Ovary (tissue), 7 donors: ENCODE measurements at regions not wholly inside any gene's neighbourhood (a gene's known extent, or its start where the extent isn't known, plus 50 kb on each side); places are given as distances from the start of the nearest gene placed in this dataset.
"Not testable (repeated sequence)": the region's sequence is repeated elsewhere in the genome, so short reads cannot be mapped to it uniquely, and the experiment has no call there.

ENCODE experiments used
- DNase-seq, 5 donors: peaks; one replicate each; pipeline ENCODE4 v3.0.0-alpha.2; 2019 to 2020
- H3K27ac ChIP-seq, 2 donors: fragments of 200-600 bp; one replicate each; pipeline versions ENCODE4 v1.5.1 to v1.8.0; 2019 to 2022
- H3K27me3 ChIP-seq: fragments of 200-600 bp; one replicate; pipeline ENCODE4 v1.8.0; 2022
- H3K36me3 ChIP-seq: fragments of 200-600 bp; sonication (generic); one replicate; pipeline ENCODE4 v1.5.1; 2019
- H3K4me1 ChIP-seq: one replicate; pipeline ENCODE4 v1.8.1; 2013; ENCODE audit warnings: mild to moderate bottlenecking, moderate library complexity; ENCODE audit not compliant: insufficient read depth
- H3K4me3 ChIP-seq: fragments of 200-600 bp; sonication (generic); one replicate; pipeline ENCODE4 v1.5.1; 2017
- H3K9me3 ChIP-seq, 2 donors: fragments of 200-600 bp in 1 of 2; sonication (generic) in 1 of 2; one replicate each; pipeline versions ENCODE4 v1.5.1 to v1.8.1; 2013 to 2019; ENCODE audit warnings: mild to moderate bottlenecking in 1 of 2, moderate library complexity in 1 of 2
- EP300 ChIP-seq: sonication (generic); formaldehyde crosslinking; IDR thresholded peaks from one replicate; pipeline ENCODE4 v1.6.1; 2017; ENCODE audit warnings: antibody characterized with exemption
- POLR2A ChIP-seq: fragments of 450-650 bp; IDR thresholded peaks from one replicate; pipeline ENCODE4 v1.6.1; 2017; ENCODE audit warnings: antibody characterized with exemption, mild to moderate bottlenecking, moderate library complexity
- WGBS, 3 donors: extraction: QIAGEN DNeasy Blood & Tissue Kit in 1 of 3; methylation state at CpG; one replicate each; pipeline versions ENCODE4 v1.1.5 to v1.1.7; 2013 to 2017; 5-methylcytosine and 5-hydroxymethylcytosine counted together
- intact Hi-C, 4 donors: fragments of 100-400 bp; cut with DNase I; formaldehyde crosslinking; loops; one replicate each; pipeline versions ENCODE4 v1.11.0 to v1.15.1; 2022 to 2023
- TF ChIP-seq, protein P1 (sequence below), 3 donors: fragments of 450-650 bp in 2 of 3; fragments of 200-600 bp in 1 of 3; IDR thresholded peaks; one replicate each; pipeline versions ENCODE4 v1.5.1 to v1.8.0; 2016 to 2022; ENCODE audit warnings: antibody characterized with exemption in 3 of 3, mild to moderate bottlenecking in 1 of 3
- donor health status: DM: no; HTN: no; CAD: no; lungs with moderate emphysema.
- donor health status: DM: no; HTN: no; CAD: no.
- donor health status: Bipolar disorder and iron deficiency.
- donor health status: DM: no; HTN: no; CAD: no.
- donor health status: DM: yes; HTN: yes; CAD: no.

DNA sequence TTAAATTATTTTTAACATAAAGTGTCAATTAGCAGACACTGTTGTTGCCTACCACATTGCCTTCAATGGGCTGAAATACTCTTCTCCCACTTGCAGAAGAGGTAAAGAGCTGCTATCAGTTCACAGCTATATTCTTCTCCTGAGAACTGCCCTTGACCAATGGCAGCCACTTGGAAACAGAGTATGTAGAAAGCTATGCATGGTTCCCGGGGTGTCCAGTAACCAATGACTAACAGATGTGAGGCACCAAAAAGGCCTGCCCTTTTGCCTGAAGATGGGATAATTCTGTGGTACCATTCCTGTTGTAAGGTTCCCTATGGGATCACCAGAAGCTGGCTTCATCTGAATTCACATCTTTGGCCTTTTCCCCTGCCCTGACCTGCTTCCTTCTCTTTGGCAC lies 181.4 kb upstream of the MAP3K1 start:
- Histone ChIP-seq H3K27me3 (no peaks in the 10 kb centered on the region), H3K27ac (no peak overlapping the region), H3K9me3 (no peaks in the 10 kb centered on the region), H3K4me1 (no peaks in the 10 kb centered on the region), H3K4me3 (no peak overlapping the region), H3K36me3 (no peaks in the 10 kb centered on the region)
- 89 to 100% (median 91%) methylated on average over 1 of the region's 1 CpG for WGBS, 3 donors
- no peak for DNase-seq
- intact Hi-C loops, result no loop called here
- TF ChIP-seq POLR2A, result no peak

DNA sequence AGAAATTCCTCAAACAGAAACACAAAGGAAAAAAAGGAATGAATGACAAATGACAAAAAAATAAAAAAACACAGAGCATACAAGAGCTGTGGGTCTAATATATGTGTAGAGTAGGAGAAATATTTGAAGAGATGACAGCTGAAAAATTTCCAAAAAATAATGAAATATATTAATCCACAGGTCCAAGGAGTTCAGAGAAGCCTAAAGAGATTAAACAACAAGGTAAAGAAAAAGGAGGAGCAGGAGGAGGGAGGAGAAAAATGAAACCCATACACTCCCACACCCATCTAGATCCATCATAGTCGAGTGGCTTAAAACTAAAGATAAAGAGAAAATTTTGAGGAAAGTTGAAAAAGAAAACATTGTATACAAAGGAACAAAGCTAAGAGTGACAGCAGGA lies 182.4 kb upstream of the MAP3K1 start:
- Histone ChIP-seq H3K36me3 (no peaks in the 10 kb centered on the region), H3K4me3 (no peak overlapping the region), H3K27ac (no peak overlapping the region), H3K9me3 (no peaks in the 10 kb centered on the region), H3K4me1 (no peaks in the 10 kb centered on the region), H3K27me3 (no peaks in the 10 kb centered on the region)
- intact Hi-C loops, result no loop called here
- TF ChIP-seq, protein P1, sequence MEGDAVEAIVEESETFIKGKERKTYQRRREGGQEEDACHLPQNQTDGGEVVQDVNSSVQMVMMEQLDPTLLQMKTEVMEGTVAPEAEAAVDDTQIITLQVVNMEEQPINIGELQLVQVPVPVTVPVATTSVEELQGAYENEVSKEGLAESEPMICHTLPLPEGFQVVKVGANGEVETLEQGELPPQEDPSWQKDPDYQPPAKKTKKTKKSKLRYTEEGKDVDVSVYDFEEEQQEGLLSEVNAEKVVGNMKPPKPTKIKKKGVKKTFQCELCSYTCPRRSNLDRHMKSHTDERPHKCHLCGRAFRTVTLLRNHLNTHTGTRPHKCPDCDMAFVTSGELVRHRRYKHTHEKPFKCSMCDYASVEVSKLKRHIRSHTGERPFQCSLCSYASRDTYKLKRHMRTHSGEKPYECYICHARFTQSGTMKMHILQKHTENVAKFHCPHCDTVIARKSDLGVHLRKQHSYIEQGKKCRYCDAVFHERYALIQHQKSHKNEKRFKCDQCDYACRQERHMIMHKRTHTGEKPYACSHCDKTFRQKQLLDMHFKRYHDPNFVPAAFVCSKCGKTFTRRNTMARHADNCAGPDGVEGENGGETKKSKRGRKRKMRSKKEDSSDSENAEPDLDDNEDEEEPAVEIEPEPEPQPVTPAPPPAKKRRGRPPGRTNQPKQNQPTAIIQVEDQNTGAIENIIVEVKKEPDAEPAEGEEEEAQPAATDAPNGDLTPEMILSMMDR (IDR thresholded peaks at IDR 0.05), result no peak
- TF ChIP-seq POLR2A (no peak), EP300 (no peak)
- WGBS, 3 donors, result 17 to 30% (median 29%) methylated on average over 1 of the region's 1 CpG
- DNase-seq, result no peak

DNA sequence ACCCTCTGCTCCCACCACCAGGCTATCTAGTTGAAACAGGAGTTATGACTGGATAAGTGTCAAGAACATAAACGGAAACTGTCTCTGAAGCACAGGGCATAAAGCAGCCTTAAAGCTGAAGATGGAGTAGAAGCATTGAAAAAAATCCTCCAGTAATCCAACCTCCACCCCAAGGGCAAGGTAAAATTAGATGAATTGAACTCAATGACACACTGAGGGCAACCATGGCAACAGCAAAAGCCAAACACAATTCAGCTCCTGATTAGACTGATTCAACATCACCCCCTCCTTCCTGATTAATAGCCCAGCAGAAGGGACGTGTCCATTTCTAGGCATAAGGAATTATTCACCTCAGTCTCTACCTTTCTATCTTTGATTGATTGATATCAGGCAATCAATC lies 183.2 kb upstream of the MAP3K1 start:
- Histone ChIP-seq H3K9me3 (no peaks in the 10 kb centered on the region), H3K27ac (no peak overlapping the region), H3K36me3 (no peaks in the 10 kb centered on the region), H3K27me3 (no peaks in the 10 kb centered on the region), H3K4me1 (no peaks in the 10 kb centered on the region), H3K4me3 (no peak overlapping the region)
- DNase-seq, result no peak
- no peak for TF ChIP-seq EP300
- TF ChIP-seq POLR2A, result no peak
- TF ChIP-seq, protein P1 (IDR thresholded peaks at IDR 0.05), result no peak
- 62 to 86% (median 79%) methylated on average over 2 of the region's 2 CpGs for WGBS, 3 donors
- intact Hi-C loops, result no loop called here

DNA sequence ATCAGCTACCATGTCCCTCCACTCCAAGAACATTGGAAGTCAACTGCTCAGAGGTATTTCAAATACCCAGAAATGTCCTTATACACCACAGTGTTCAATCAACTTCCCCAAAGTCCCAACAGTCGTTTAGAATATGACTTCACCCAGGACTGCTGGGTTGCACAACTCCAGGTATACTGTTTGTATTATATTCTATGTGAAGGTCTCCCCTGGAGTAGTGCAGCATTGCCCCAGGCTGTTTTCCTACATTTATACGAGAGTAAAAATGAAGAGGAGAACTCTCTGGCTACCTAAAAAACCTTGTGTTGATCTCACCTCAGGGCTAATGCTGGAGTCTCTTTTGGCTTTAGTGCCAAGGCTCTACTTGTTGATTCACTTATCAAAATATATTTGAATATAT lies 183.6 kb upstream of the MAP3K1 start:
- H3K9me3 ChIP-seq, result no peaks in the 10 kb centered on the region
- WGBS, 3 donors, result 83 to 94% (median 92%) methylated on average over 2 of the region's 2 CpGs
- TF ChIP-seq EP300 (no peak), POLR2A (no peak)
- TF ChIP-seq, protein P1 (IDR thresholded peaks at IDR 0.05), result no peak
- no peaks in the 10 kb centered on the region for H3K4me1 ChIP-seq
- intact Hi-C loops, result no loop called here
- no peak overlapping the region for H3K27ac ChIP-seq
- DNase-seq, result no peak
- H3K4me3 ChIP-seq, result no peak overlapping the region
- no peaks in the 10 kb centered on the region for H3K27me3 ChIP-seq
- H3K36me3 ChIP-seq, result no peaks in the 10 kb centered on the region

DNA sequence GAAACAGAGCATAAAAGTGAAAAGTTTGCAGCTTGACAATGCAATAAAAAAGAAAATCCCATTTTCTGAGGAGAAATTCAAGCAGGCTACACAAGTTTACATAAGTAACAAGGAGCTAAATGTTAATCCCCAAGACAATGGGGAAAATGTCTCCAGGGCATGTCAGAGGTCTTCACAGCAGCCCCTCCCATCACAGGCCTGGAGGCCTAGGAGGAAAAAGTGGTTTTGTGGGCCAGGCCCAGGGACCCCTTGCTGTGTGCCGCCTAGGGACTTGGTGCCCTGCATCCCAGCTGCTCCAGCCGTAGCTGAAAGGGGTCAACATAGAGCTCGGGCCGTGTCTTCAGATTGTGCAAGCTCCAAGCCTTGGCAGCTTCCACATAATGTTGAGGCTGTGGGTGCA lies 186.7 kb upstream of the MAP3K1 start:
- WGBS, 3 donors, result 97 to 100% (median 100%) methylated on average over 4 of the region's 4 CpGs
- H3K9me3 ChIP-seq, H3K4me1 ChIP-seq, H3K4me3 ChIP-seq, H3K27me3 ChIP-seq, H3K36me3 ChIP-seq, intact Hi-C loops, DNase-seq, H3K27ac ChIP-seq: not testable (repeated sequence)

GRCh38 chr5:56625541-56625940 lies 189.8 kb upstream of the MAP3K1 start:
- H3K27me3 ChIP-seq, result no peaks in the 10 kb centered on the region
- H3K4me1 ChIP-seq, result no peaks in the 10 kb centered on the region
- H3K4me3 ChIP-seq, result no peak overlapping the region
- no peaks in the 10 kb centered on the region for H3K36me3 ChIP-seq
- 42 to 52% (median 50%) methylated on average over 2 of the region's 2 CpGs for WGBS, 3 donors
- intact Hi-C loops, result no loop called here
- no peak for DNase-seq
- no peak overlapping the region for H3K27ac ChIP-seq
- no peak for TF ChIP-seq POLR2A
- TF ChIP-seq, protein P1 (IDR thresholded peaks at IDR 0.05), result no peak
- no peak for TF ChIP-seq EP300
- H3K9me3 ChIP-seq, result no peaks in the 10 kb centered on the region
